GM12878 (cell line): ENCODE measurements at regions not wholly inside any gene's neighbourhood (a gene's known extent, or its start where the extent isn't known, plus 50 kb on each side); places are given as distances from the start of the nearest gene placed in this dataset.

ENCODE experiments used
- ATAC-seq: fragments of 200-7000 bp; cut with Tn5 transposase; 3 replicates; pipeline ENCODE4 v1.9.1; 2020; ENCODE audit warnings: mild to moderate bottlenecking, moderate library complexity
- BruUV-seq: library from RNA; stranded (reverse); fragments of 400-500 nt; replicated peaks from 2 replicates; lab custom pipeline; 2021; lab: Mats Ljungman, UMichigan
- CTCF ChIA-PET: fragments of 300-600 bp; sonication (Branson Sonifier 250); formaldehyde crosslinking; extraction: SDS; loops from one replicate; lab custom pipeline; 2021; ENCODE audit warnings: inconsistent platforms; lab: Yijun Ruan, JAX
- POLR2A ChIA-PET: fragments of 350-600 bp; formaldehyde crosslinking; extraction: SDS; loops from one replicate; lab custom pipeline; 2021; ENCODE audit warnings: inconsistent platforms; lab: Charles Lee
- RAD21 ChIA-PET: fragments of 300-600 bp; sonication (Branson Sonifier 250); formaldehyde crosslinking; loops from one replicate; lab custom pipeline; 2023; ENCODE audit warnings: antibody characterized with exemption; ENCODE audit not compliant: unreplicated experiment; lab: Charles Lee
- SMC1A ChIA-PET: fragments of 300-600 bp; sonication (Branson Sonifier 250); formaldehyde crosslinking; loops from one replicate; lab custom pipeline; 2023; ENCODE audit not compliant: unreplicated experiment, uncharacterized antibody; lab: Charles Lee
- DNase-seq: peaks from one replicate; pipeline ENCODE4 v3.0.0-alpha.2; 2011; ENCODE audit warnings: low read depth, low spot score
- FAIRE-seq: peaks from 3 replicates; lab custom pipeline; 2011; peaks lifted over from hg19 to GRCh38; lab: Jason Lieb, UNC
- H2AFZ ChIP-seq: 2 replicates; pipeline ENCODE4 v1.6.0; 2011; ENCODE audit warnings: low read depth, low read length, control low read depth; ENCODE audit not compliant: control insufficient read depth
- H3K27ac ChIP-seq: 2 replicates; pipeline ENCODE4 v1.5.1; 2011; ENCODE audit warnings: control low read depth; ENCODE audit not compliant: control insufficient read depth, insufficient read depth
- H3K27me3 ChIP-seq, 2 experiments: replicated peaks in 1 of 2; 2 replicates each; pipeline versions ENCODE4 v1.6.0 to v1.6.1; 2011; ENCODE audit warnings: low read length in 1 of 2; ENCODE audit not compliant: control insufficient read depth in 2 of 2, insufficient read depth in 2 of 2
- H3K36me3 ChIP-seq, 2 experiments: 2 replicates each; pipeline ENCODE4 v1.5.1; 2011; ENCODE audit warnings: low read length in 1 of 2; ENCODE audit not compliant: control insufficient read depth in 2 of 2, insufficient read depth in 2 of 2
- H3K4me1 ChIP-seq: 2 replicates; pipeline ENCODE4 v1.6.1; 2011; ENCODE audit warnings: mild to moderate bottlenecking, low read length, moderate library complexity, mixed read lengths; ENCODE audit not compliant: control insufficient read depth, insufficient read depth
- H3K4me2 ChIP-seq: 2 replicates; pipeline ENCODE4 v1.6.0; 2011; ENCODE audit warnings: control low read depth; ENCODE audit not compliant: control insufficient read depth, insufficient read depth
- H3K4me3 ChIP-seq: fragments of 200-600 bp; sonication (generic); 2 replicates; pipeline ENCODE4 v1.5.1; 2016
- H3K79me2 ChIP-seq: 2 replicates; pipeline ENCODE4 v1.6.0; 2011; ENCODE audit warnings: low read length; ENCODE audit not compliant: control insufficient read depth, insufficient read depth
- H3K9ac ChIP-seq: 2 replicates; pipeline ENCODE4 v1.8.0; 2011; ENCODE audit warnings: low read length, control low read depth, mixed read lengths; ENCODE audit not compliant: control insufficient read depth, insufficient read depth
- H3K9me3 ChIP-seq: replicated peaks from 3 replicates; pipeline ENCODE4 v1.5.1; 2011; ENCODE audit warnings: mild to moderate bottlenecking, low read length; ENCODE audit not compliant: control insufficient read depth, insufficient read depth
- H4K20me1 ChIP-seq: 2 replicates; pipeline ENCODE4 v1.6.0; 2011; ENCODE audit not compliant: control insufficient read depth, insufficient read depth
- ATF7 ChIP-seq: fragments of 450-650 bp; IDR thresholded peaks from 2 replicates; pipeline ENCODE4 v1.6.1; 2016; ENCODE audit warnings: low read depth, mild to moderate bottlenecking
- BMI1 ChIP-seq: fragments of 450-650 bp; IDR thresholded peaks from 2 replicates; pipeline ENCODE4 v1.6.1; 2016; ENCODE audit warnings: mild to moderate bottlenecking, moderate library complexity, borderline replicate concordance
- CEBPB ChIP-seq, 2 experiments: fragments of 150-350 bp in 1 of 2; IDR thresholded peaks; 2 replicates each; pipeline ENCODE4 v1.6.1; 2012 to 2014; ENCODE audit warnings: low read depth in 2 of 2, low read length in 2 of 2, borderline replicate concordance in 1 of 2, inconsistent platforms in 1 of 2
- CREM ChIP-seq: IDR thresholded peaks from 2 replicates; pipeline ENCODE4 v1.6.1; 2014; ENCODE audit warnings: antibody characterized with exemption, low read depth
- E4F1 ChIP-seq: fragments of 450-650 bp; IDR thresholded peaks from 2 replicates; pipeline ENCODE4 v1.6.1; 2018; ENCODE audit warnings: borderline replicate concordance, mild to moderate bottlenecking; ENCODE audit not compliant: partially characterized antibody
- ETV6 ChIP-seq, 2 experiments: fragments of 450-650 bp in 1 of 2; IDR thresholded peaks in 1 of 2; conservative IDR thresholded peaks in 1 of 2; 2 replicates each; pipeline ENCODE4 v1.6.1; 2014; ENCODE audit warnings: antibody characterized with exemption in 1 of 2, borderline replicate concordance in 1 of 2, low read depth in 1 of 2, mild to moderate bottlenecking in 1 of 2, moderate library complexity in 1 of 2
- HCFC1 ChIP-seq: fragments of 150-350 bp; IDR thresholded peaks from 2 replicates; pipeline ENCODE4 v1.6.1; 2014; ENCODE audit warnings: low read length
- HDAC2 ChIP-seq: fragments of 200-600 bp; sonication (generic); IDR thresholded peaks from 2 replicates; pipeline ENCODE4 v1.6.1; 2017
- MEF2B ChIP-seq: fragments of 450-650 bp; IDR thresholded peaks from 2 replicates; pipeline ENCODE4 v1.6.1; 2018; ENCODE audit warnings: mild to moderate bottlenecking, moderate library complexity; ENCODE audit not compliant: partially characterized antibody, poor library complexity, severe bottlenecking
- NFIC ChIP-seq: IDR thresholded peaks from 2 replicates; pipeline ENCODE4 v1.6.1; 2012; ENCODE audit warnings: low read depth, mild to moderate bottlenecking, inconsistent platforms, low read length, moderate library complexity
- NFYA ChIP-seq: IDR thresholded peaks from 2 replicates; pipeline ENCODE4 v1.6.1; 2011; ENCODE audit warnings: low read depth, mild to moderate bottlenecking, low read length, improper control_type of control experiment, borderline replicate concordance
- NR2F1 ChIP-seq: fragments of 450-650 bp; conservative IDR thresholded peaks from 2 replicates; pipeline ENCODE4 v1.6.1; 2017; ENCODE audit warnings: mild to moderate bottlenecking
- POLR2AphosphoS5 ChIP-seq: IDR thresholded peaks from 2 replicates; pipeline ENCODE4 v1.6.1; 2011; ENCODE audit warnings: mild to moderate bottlenecking, low read length, inconsistent platforms
- RUNX3 ChIP-seq: IDR thresholded peaks from 2 replicates; pipeline ENCODE4 v1.6.1; 2012; ENCODE audit warnings: low read length, inconsistent platforms
- TCF12 ChIP-seq: IDR thresholded peaks from 2 replicates; pipeline ENCODE4 v1.6.1; 2011; ENCODE audit warnings: low read depth, mild to moderate bottlenecking, low read length
- ZBTB4 ChIP-seq: fragments of 450-650 bp; formaldehyde crosslinking; IDR thresholded peaks from 2 replicates; pipeline ENCODE4 v1.4.0; 2022; ENCODE audit warnings: mild to moderate bottlenecking, moderate library complexity
- ZNF217 ChIP-seq: fragments of 450-650 bp; IDR thresholded peaks from 2 replicates; pipeline ENCODE4 v1.6.1; 2017; ENCODE audit warnings: antibody characterized with exemption, mild to moderate bottlenecking
- WGBS: methylation state at CpG from one replicate; pipeline ENCODE4 v1.1.6; 2016; ENCODE audit warnings: low lambda C conversion rate; ENCODE audit not compliant: insufficient replicate concordance, insufficient coverage; ENCODE audit errors: missing lambda C conversion rate; 5-methylcytosine and 5-hydroxymethylcytosine counted together
- in situ Hi-C: fragments of 300-500 bp; cut with MboI; formaldehyde crosslinking; loops from 9 replicates; pipeline ENCODE4 v1.14.3; 2018; ENCODE audit warnings: mixed read lengths
- intact Hi-C: fragments of 100-400 bp; cut with micrococcal nuclease; formaldehyde crosslinking; loops from one replicate; pipeline ENCODE4 v1.14.2; 2022; ENCODE audit not compliant: unreplicated experiment
- TF ChIP-seq, protein P1 (sequence below): IDR thresholded peaks from 2 replicates; pipeline ENCODE4 v1.6.1; 2012; ENCODE audit warnings: mild to moderate bottlenecking, low read depth, low read length

GRCh38 chr21:20292280-20292679, 705.9 kb upstream of the NCAM2 start:
- H3K79me2 ChIP-seq, result no peaks in the 10 kb centered on the region
- no peak overlapping the region for H3K4me3 ChIP-seq
- ATAC-seq, result no peak
- ChIA-PET CTCF (no interaction called here), POLR2A (no interaction called here), RAD21 (no interaction called here), SMC1A (no interaction called here)
- H3K9me3 ChIP-seq, result no peaks in the 10 kb centered on the region
- no peaks in the 10 kb centered on the region for H4K20me1 ChIP-seq
- in situ Hi-C loops (no loop called here), intact Hi-C loops (no loop called here)
- H3K27ac ChIP-seq, result no peak overlapping the region
- H3K36me3 ChIP-seq, result no peaks in the 10 kb centered on the region
- no peak overlapping the region for H2AFZ ChIP-seq
- no peaks in the 10 kb centered on the region for H3K27me3 ChIP-seq
- 0% methylated on average over 2 of the region's 2 CpGs for WGBS
- no TSS peak for BruUV-seq
- H3K4me2 ChIP-seq, result no peak overlapping the region
- H3K9ac ChIP-seq, result no peak overlapping the region
- H3K4me1 ChIP-seq, result no peaks in the 10 kb centered on the region
- no peak for FAIRE-seq
- DNase-seq, result no peak
- no peak for TF ChIP-seq ATF7
- TF ChIP-seq ZBTB4 (CRISPR knock-in tag), result no peak
- no peak for TF ChIP-seq NFYA
- no peak for TF ChIP-seq NR2F1
- TF ChIP-seq HDAC2, result no peak
- TF ChIP-seq TCF12, result no peak
- no peak for TF ChIP-seq BMI1
- no peak for TF ChIP-seq RUNX3
- no peak for TF ChIP-seq HCFC1
- no peak for TF ChIP-seq CREM
- no peak for TF ChIP-seq ETV6 (conservative IDR thresholded peaks at IDR 0.05 in 1 of 2, IDR thresholded peaks at IDR 0.05 in 1 of 2; ENCODE audit: borderline replicate concordance in 1 of 2, low read depth in 1 of 2)
- TF ChIP-seq, protein P1, sequence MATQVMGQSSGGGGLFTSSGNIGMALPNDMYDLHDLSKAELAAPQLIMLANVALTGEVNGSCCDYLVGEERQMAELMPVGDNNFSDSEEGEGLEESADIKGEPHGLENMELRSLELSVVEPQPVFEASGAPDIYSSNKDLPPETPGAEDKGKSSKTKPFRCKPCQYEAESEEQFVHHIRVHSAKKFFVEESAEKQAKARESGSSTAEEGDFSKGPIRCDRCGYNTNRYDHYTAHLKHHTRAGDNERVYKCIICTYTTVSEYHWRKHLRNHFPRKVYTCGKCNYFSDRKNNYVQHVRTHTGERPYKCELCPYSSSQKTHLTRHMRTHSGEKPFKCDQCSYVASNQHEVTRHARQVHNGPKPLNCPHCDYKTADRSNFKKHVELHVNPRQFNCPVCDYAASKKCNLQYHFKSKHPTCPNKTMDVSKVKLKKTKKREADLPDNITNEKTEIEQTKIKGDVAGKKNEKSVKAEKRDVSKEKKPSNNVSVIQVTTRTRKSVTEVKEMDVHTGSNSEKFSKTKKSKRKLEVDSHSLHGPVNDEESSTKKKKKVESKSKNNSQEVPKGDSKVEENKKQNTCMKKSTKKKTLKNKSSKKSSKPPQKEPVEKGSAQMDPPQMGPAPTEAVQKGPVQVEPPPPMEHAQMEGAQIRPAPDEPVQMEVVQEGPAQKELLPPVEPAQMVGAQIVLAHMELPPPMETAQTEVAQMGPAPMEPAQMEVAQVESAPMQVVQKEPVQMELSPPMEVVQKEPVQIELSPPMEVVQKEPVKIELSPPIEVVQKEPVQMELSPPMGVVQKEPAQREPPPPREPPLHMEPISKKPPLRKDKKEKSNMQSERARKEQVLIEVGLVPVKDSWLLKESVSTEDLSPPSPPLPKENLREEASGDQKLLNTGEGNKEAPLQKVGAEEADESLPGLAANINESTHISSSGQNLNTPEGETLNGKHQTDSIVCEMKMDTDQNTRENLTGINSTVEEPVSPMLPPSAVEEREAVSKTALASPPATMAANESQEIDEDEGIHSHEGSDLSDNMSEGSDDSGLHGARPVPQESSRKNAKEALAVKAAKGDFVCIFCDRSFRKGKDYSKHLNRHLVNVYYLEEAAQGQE, result no peak
- TF ChIP-seq CEBPB (IDR thresholded peaks at IDR 0.05; ENCODE audit: borderline replicate concordance in 1 of 2, low read depth in 2 of 2, low read length in 2 of 2), result no peak
- no peak for TF ChIP-seq ZNF217
- TF ChIP-seq MEF2B, result no peak
- no peak for TF ChIP-seq E4F1
- TF ChIP-seq NFIC, result no peak
- no peak for TF ChIP-seq POLR2AphosphoS5
